ENCODE measurements at regions not wholly inside any gene's neighbourhood (a gene's known extent, or its start where the extent isn't known, plus 50 kb on each side); places are given as distances from the start of the nearest gene placed in this dataset.
"Not testable (repeated sequence)": the region's sequence is repeated elsewhere in the genome, so short reads cannot be mapped to it uniquely, and the experiment has no call there.

DNA sequence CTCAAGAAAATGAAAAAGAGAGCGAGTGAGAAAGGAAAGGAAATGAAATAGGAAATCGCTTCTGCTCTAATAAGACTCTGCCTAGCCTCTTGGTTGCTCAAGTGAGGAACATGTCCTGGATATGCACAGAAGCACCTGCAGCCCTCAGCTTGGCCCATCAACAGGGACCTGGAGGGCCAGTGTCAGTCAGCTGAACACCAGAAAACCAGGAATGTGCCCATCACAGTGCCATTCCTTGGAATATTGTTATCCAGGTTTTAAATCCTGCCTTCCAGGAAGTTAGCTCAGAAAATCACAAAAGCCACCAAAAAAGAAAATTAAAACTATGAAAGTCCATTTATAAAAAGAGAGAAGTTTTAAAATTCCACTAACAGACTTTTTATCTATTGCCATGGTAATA is 173.4 kb upstream of the TPM1 start:
- Histone ChIP-seq H3K36me3 (ENCODE audit: control insufficient read depth in 1 of 2, insufficient read depth in 2 of 2, low read length in 2 of 2) (no peaks in the 10 kb centered on the region), H3K4me3 (ENCODE audit: low read depth in 1 of 2, low read length in 2 of 2) (no peak overlapping the region), H3K27ac (ENCODE audit: low read length) (peak overlapping the region; percentile 2), H3K4me1 (ENCODE audit: control insufficient read depth in 1 of 2, insufficient read depth in 2 of 2, low read length in 2 of 2) (peaks cover 0 to 8% of the 10 kb centered on the region in 2 donors), H3K9me3 (ENCODE audit: control insufficient read depth in 1 of 2, low read length in 2 of 2) (no peaks in the 10 kb centered on the region), H3K27me3 (ENCODE audit: low read depth, low read length) (no peaks in the 10 kb centered on the region)

DNA sequence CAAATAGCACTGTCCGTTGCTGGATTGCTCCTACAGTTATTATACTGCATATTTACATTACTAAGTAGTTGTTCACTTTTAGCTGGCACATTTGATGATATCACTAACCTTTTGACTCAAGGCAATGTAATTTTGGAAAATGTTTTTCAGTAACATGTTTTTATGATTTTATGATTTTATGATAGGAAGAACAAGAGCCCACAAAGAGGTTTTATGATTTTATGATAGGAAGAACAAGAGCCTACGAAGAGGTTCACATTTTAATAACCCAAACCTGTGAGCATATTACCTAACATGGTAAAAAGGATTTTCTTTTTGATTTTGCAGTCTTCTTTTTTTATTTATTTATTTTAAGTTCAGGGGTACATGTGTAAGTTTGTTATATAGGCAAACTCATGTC is 172.3 kb upstream of the TPM1 start:
- Histone ChIP-seq H3K9me3 (ENCODE audit: control insufficient read depth in 1 of 2, low read length in 2 of 2) (no peaks in the 10 kb centered on the region), H3K27me3 (ENCODE audit: low read depth, low read length) (no peaks in the 10 kb centered on the region), H3K4me1 (ENCODE audit: control insufficient read depth in 1 of 2, insufficient read depth in 2 of 2, low read length in 2 of 2) (peaks cover 0 to 11% of the 10 kb centered on the region in 2 donors), H3K4me3 (ENCODE audit: low read depth in 1 of 2, low read length in 2 of 2) (no peak overlapping the region), H3K27ac (ENCODE audit: low read length) (no peak overlapping the region), H3K36me3 (ENCODE audit: control insufficient read depth in 1 of 2, insufficient read depth in 2 of 2, low read length in 2 of 2) (no peaks in the 10 kb centered on the region)

DNA sequence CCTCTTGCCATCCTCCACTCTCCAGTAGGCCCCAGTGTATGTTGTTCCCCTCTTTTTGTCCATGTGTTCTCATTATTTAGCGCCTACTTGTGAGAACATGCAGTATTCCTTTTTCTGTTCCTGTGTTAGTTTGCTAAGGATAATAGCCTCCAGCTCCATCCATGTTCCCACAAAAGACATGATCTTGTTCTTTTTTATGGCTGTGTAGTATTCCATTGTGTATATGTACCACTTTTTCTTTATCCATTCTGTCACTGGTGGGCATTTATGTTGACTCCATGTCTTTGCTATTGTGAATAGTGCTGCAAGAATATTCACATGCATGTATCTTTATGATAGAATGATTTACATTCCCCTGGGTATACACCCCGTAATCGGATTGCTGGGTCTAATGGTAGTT is 171.8 kb upstream of the TPM1 start:
- H3K27me3 ChIP-seq (ENCODE audit: low read depth, low read length); H3K9me3 ChIP-seq (ENCODE audit: control insufficient read depth in 1 of 2, low read length in 2 of 2); H3K4me3 ChIP-seq (ENCODE audit: low read depth in 1 of 2, low read length in 2 of 2); H3K27ac ChIP-seq (ENCODE audit: low read length); H3K36me3 ChIP-seq (ENCODE audit: control insufficient read depth in 1 of 2, insufficient read depth in 2 of 2, low read length in 2 of 2): not testable (repeated sequence)
- peaks cover 0 to 16% of the 10 kb centered on the region in 2 donors for H3K4me1 ChIP-seq (ENCODE audit: control insufficient read depth in 1 of 2, insufficient read depth in 2 of 2, low read length in 2 of 2)

DNA sequence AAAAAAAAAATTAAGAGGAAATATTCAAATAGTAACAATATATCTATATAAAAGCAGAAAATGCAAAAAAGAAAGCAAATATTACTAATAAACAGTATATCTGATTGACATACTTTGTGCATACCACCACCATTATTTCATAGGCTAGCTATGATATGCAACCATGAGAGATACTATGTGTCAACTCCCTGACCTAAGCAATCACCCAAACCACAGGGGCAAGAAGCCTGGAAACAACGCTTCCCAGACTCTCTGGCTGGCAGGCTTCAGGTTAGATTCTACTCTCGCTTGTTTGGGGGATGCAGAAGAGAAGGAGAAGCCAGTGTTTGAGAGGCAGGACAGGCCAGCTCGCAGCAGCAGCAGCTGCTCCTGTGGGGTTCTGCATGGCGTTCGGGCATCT is 169.3 kb upstream of the TPM1 start:
- Histone ChIP-seq H3K27ac (ENCODE audit: low read length) (peak overlapping the region; percentile 74), H3K4me1 (ENCODE audit: control insufficient read depth in 1 of 2, insufficient read depth in 2 of 2, low read length in 2 of 2) (peaks cover 0 to 23% of the 10 kb centered on the region in 2 donors), H3K27me3 (ENCODE audit: low read depth, low read length) (no peaks in the 10 kb centered on the region), H3K4me3 (ENCODE audit: low read depth in 1 of 2, low read length in 2 of 2) (no peak overlapping the region), H3K36me3 (ENCODE audit: control insufficient read depth in 1 of 2, insufficient read depth in 2 of 2, low read length in 2 of 2) (no peaks in the 10 kb centered on the region), H3K9me3 (ENCODE audit: control insufficient read depth in 1 of 2, low read length in 2 of 2) (no peaks in the 10 kb centered on the region)

DNA sequence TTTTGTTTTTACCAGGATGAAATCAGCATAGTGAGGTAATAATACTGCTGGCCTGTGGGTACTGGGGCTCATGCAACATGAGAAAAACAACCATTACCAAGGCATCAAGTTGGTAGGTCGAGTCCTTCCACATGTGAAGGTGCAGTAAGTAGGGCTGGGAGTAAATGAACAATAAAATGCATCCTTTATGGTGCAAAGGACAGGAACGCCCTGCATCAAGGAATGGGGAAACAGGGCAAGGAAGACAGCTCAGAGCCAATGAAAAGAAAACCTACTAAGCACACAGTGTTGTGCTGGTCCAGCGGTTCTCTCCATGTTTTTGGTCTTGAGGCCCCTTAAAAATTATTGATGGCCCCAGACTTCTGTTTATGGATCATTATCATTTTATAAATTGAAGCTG is 168.5 kb upstream of the TPM1 start:
- H3K27ac ChIP-seq (ENCODE audit: low read length): peak overlapping the region; percentile 74
- H3K36me3 ChIP-seq (ENCODE audit: control insufficient read depth in 1 of 2, insufficient read depth in 2 of 2, low read length in 2 of 2): no peaks in the 10 kb centered on the region
- H3K27me3 ChIP-seq (ENCODE audit: low read depth, low read length): no peaks in the 10 kb centered on the region
- no peaks in the 10 kb centered on the region for H3K9me3 ChIP-seq (ENCODE audit: control insufficient read depth in 1 of 2, low read length in 2 of 2)
- H3K4me3 ChIP-seq (ENCODE audit: low read depth in 1 of 2, low read length in 2 of 2): no peak overlapping the region
- H3K4me1 ChIP-seq (ENCODE audit: control insufficient read depth in 1 of 2, insufficient read depth in 2 of 2, low read length in 2 of 2): peaks cover 0 to 23% of the 10 kb centered on the region in 2 donors

DNA sequence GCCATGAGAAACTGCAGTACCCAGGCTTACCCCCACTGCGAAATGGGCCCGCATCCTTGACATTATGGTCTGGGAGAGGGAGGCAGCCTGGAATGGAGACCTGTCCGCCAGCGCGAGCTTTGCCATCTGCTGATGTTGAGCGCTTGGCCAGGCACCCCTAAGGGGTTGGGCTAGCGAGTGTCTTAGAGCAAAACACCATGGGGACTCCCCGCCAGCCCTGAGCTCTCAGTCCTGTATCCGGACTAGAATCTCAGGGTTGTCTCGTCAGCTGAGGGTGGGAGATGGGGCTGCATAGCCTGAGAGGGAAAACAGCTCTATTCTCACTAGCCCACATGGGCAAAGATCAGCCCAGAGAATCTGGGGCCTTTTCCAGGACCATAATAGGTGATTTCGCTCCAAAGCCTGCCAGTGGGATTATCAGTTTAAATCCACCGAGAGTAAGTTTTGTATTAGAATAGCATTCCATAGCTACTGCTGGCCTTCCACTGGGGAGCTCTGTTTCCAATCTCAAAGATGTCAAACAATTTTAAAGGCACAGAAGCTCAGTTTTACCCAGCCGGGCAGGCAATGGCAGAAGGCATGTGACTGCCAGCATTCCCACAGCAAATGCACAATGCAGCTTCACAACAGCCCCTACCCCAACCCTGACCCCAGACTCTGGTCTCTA is 167.5 kb upstream of the TPM1 start:
- H3K27me3 ChIP-seq (ENCODE audit: low read depth, low read length): no peaks in the 10 kb centered on the region
- peak overlapping the region in 1 of 2 donors; percentile 52 for H3K4me3 ChIP-seq (ENCODE audit: low read depth in 1 of 2, low read length in 2 of 2)
- no peaks in the 10 kb centered on the region for H3K9me3 ChIP-seq (ENCODE audit: control insufficient read depth in 1 of 2, low read length in 2 of 2)
- peaks cover 0 to 33% of the 10 kb centered on the region in 2 donors for H3K4me1 ChIP-seq (ENCODE audit: control insufficient read depth in 1 of 2, insufficient read depth in 2 of 2, low read length in 2 of 2)
- no peaks in the 10 kb centered on the region for H3K36me3 ChIP-seq (ENCODE audit: control insufficient read depth in 1 of 2, insufficient read depth in 2 of 2, low read length in 2 of 2)
- H3K27ac ChIP-seq (ENCODE audit: low read length): peak overlapping the region; percentile 74

DNA sequence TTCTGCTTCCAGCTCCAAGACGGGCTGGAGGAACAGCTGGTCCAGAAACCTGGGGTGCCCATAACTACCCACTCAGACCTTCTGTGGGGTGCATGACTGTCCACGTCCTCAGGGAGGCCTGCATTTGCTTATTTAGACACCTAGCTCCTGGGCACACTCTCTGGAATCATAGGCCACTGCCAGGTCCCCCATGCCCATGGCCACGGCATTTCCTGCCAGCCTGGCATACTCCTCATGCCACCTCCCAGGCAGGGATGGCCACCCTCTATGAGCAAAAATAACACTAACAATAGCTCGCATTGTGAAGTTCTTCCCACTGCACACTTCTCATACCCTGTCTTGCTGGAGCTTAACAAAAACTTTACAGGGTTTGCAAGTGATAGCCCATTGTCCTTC is 166.9 kb upstream of the TPM1 start:
- Histone ChIP-seq H3K36me3 (ENCODE audit: control insufficient read depth in 1 of 2, insufficient read depth in 2 of 2, low read length in 2 of 2) (no peaks in the 10 kb centered on the region), H3K27me3 (ENCODE audit: low read depth, low read length) (no peaks in the 10 kb centered on the region), H3K9me3 (ENCODE audit: control insufficient read depth in 1 of 2, low read length in 2 of 2) (no peaks in the 10 kb centered on the region), H3K4me1 (ENCODE audit: control insufficient read depth in 1 of 2, insufficient read depth in 2 of 2, low read length in 2 of 2) (peaks cover 0 to 37% of the 10 kb centered on the region in 2 donors), H3K4me3 (ENCODE audit: low read depth in 1 of 2, low read length in 2 of 2) (peak overlapping the region in 1 of 2 donors; percentile 52), H3K27ac (ENCODE audit: low read length) (peak overlapping the region; percentile 74)

DNA sequence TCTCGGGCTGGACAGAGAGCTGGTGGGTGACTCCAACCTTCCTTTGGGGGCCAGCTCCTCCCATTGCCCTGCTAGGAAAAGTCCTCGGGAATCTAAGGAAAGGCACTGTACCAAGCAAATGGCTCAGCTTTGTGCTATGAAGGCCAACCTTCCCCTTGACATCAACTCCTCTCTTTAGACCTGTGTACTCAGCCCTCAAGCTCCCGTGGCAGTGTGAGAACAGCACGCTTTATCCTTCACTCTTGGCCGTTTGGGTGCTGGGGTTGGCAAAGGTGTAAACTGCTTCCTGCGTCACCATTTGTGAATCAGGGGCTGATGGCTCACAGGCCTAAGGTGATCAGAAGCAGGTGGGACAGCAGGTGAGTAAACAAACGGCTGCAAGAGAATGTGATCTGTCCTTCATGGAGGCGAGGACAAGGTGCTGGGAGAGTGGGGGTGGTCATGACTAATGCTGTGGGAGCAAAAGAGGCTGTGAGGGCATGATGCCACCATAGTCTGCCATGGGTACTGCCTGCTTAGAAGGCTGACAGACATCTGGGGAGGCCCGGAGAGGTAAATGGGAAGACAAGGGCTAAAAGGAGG is 165.2 kb upstream of the TPM1 start:
- no peaks in the 10 kb centered on the region for H3K27me3 ChIP-seq (ENCODE audit: low read depth, low read length)

DNA sequence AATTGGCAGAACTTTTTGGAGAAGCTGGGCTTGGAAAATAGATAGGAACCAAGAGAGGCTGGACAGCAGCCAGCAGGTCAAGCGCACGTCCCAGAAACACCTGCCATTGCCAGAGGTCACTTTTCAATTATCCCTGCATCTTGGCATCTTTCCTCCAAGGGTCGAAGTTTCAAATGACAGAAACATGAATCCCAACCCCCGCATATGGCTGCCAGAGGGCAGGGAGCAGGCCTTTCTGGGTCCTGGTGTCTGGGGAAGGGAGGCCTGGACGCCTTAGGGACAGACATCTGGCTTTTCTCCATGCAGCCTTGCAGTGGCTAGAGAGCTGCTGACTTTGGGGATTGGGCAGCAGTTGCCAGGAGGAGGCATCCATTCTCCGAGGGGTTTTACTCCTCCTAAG is 164.5 kb upstream of the TPM1 start:
- no peak overlapping the region for H3K4me3 ChIP-seq (ENCODE audit: low read depth in 1 of 2, low read length in 2 of 2)
- no peaks in the 10 kb centered on the region for H3K36me3 ChIP-seq (ENCODE audit: control insufficient read depth in 1 of 2, insufficient read depth in 2 of 2, low read length in 2 of 2)
- no peaks in the 10 kb centered on the region for H3K9me3 ChIP-seq (ENCODE audit: control insufficient read depth in 1 of 2, low read length in 2 of 2)
- no peaks in the 10 kb centered on the region for H3K27me3 ChIP-seq (ENCODE audit: low read depth, low read length)
- H3K27ac ChIP-seq (ENCODE audit: low read length): no peak overlapping the region
- peaks cover 0 to 37% of the 10 kb centered on the region in 2 donors for H3K4me1 ChIP-seq (ENCODE audit: control insufficient read depth in 1 of 2, insufficient read depth in 2 of 2, low read length in 2 of 2)

More for the DNA sequence above, 165.2 kb upstream of the TPM1 start:
- Histone ChIP-seq H3K36me3 (ENCODE audit: control insufficient read depth in 1 of 2, insufficient read depth in 2 of 2, low read length in 2 of 2) (no peaks in the 10 kb centered on the region), H3K27ac (ENCODE audit: low read length) (peak overlapping the region; percentile 6), H3K4me3 (ENCODE audit: low read depth in 1 of 2, low read length in 2 of 2) (no peak overlapping the region), H3K4me1 (ENCODE audit: control insufficient read depth in 1 of 2, insufficient read depth in 2 of 2, low read length in 2 of 2) (peaks cover 0 to 37% of the 10 kb centered on the region in 2 donors), H3K9me3 (ENCODE audit: control insufficient read depth in 1 of 2, low read length in 2 of 2) (no peaks in the 10 kb centered on the region)

DNA sequence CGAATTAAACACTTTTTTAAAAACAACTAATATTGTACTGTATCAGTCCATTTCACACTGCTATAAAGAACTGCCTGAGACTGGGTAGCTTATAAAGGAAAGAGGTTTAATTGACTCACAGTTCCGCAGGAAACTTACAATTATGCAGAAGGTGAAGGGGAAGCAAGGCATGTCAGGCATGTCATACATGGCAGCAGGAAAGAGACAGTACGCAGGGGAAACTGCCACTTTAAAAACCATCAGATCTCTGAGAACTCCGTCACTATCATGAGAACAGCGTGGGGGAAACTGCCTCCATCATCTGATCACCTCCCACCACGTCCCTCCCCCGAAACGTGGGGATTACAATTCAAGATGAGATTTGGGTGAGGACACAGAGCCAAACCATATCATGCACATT is 162.8 kb upstream of the TPM1 start:
- H3K27me3 ChIP-seq (ENCODE audit: low read depth, low read length): no peaks in the 10 kb centered on the region
- H3K4me1 ChIP-seq (ENCODE audit: control insufficient read depth in 1 of 2, insufficient read depth in 2 of 2, low read length in 2 of 2): peaks cover 0 to 27% of the 10 kb centered on the region in 2 donors
- no peaks in the 10 kb centered on the region for H3K9me3 ChIP-seq (ENCODE audit: control insufficient read depth in 1 of 2, low read length in 2 of 2)
- no peaks in the 10 kb centered on the region for H3K36me3 ChIP-seq (ENCODE audit: control insufficient read depth in 1 of 2, insufficient read depth in 2 of 2, low read length in 2 of 2)
- peak overlapping the region in 1 of 2 donors; percentile 1 for H3K4me3 ChIP-seq (ENCODE audit: low read depth in 1 of 2, low read length in 2 of 2)
- H3K27ac ChIP-seq (ENCODE audit: low read length): no peak overlapping the region

DNA sequence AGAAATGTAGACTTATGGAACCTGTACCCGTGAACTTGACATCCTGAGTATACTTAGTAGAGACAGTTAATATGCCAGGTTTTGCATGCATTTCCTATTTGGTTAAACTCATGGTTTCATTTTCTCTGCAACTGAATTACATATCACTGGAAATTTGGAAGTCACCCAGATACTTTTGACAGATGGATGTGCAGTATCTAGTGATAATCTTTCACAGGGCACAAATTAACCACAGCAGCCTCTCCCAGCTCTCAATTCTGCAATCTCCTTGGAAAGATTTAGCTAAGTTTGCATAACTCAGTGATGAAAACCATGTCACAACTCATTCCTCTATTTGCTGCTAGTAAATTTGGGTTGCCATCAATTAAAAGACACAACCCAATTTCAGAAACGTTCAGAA is 162.3 kb upstream of the TPM1 start:
- Histone ChIP-seq H3K27me3 (ENCODE audit: low read depth, low read length) (no peaks in the 10 kb centered on the region), H3K4me3 (ENCODE audit: low read depth in 1 of 2, low read length in 2 of 2) (peak overlapping the region; percentile 1 to 19), H3K9me3 (ENCODE audit: control insufficient read depth in 1 of 2, low read length in 2 of 2) (no peaks in the 10 kb centered on the region), H3K27ac (ENCODE audit: low read length) (no peak overlapping the region), H3K36me3 (ENCODE audit: control insufficient read depth in 1 of 2, insufficient read depth in 2 of 2, low read length in 2 of 2) (no peaks in the 10 kb centered on the region), H3K4me1 (ENCODE audit: control insufficient read depth in 1 of 2, insufficient read depth in 2 of 2, low read length in 2 of 2) (peaks cover 0 to 26% of the 10 kb centered on the region in 2 donors)

DNA sequence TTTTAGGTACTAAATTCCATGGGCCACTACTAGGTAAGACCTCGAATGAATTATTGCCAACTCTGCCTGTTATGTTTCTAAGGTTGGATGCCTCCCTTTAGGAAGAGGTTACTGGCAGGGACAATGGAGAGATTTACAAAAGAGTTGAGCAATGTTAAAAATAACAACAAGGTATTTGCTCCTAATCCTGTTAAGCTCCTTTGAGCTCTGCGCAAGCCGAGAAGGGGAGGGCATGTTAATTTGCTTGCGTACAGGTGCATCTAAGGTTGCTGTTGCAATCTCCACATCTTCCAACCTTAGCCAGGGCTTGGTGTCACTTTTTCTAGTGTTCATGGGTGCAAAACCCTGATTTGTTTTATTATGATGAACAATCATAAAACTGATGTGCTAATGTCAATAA is 161.5 kb upstream of the TPM1 start:
- peaks cover 0 to 22% of the 10 kb centered on the region in 2 donors for H3K4me1 ChIP-seq (ENCODE audit: control insufficient read depth in 1 of 2, insufficient read depth in 2 of 2, low read length in 2 of 2)

More for the DNA sequence above, 161.5 kb upstream of the TPM1 start:
- Histone ChIP-seq H3K9me3 (ENCODE audit: control insufficient read depth in 1 of 2, low read length in 2 of 2) (no peaks in the 10 kb centered on the region), H3K27ac (ENCODE audit: low read length) (no peak overlapping the region), H3K27me3 (ENCODE audit: low read depth, low read length) (no peaks in the 10 kb centered on the region), H3K4me3 (ENCODE audit: low read depth in 1 of 2, low read length in 2 of 2) (no peak overlapping the region), H3K36me3 (ENCODE audit: control insufficient read depth in 1 of 2, insufficient read depth in 2 of 2, low read length in 2 of 2) (no peaks in the 10 kb centered on the region)

Data from muscle layer of duodenum (tissue), 2 donors.